GM21576 (cell line): ENCODE measurements at regions not wholly inside any gene's neighbourhood (a gene's known extent, or its start where the extent isn't known, plus 50 kb on each side); places are given as distances from the start of the nearest gene placed in this dataset.

Experiments used
- ATAC-seq: cut with Tn5 transposase; IDR thresholded peaks from one replicate; pipeline ENCODE4 v1.9.1; 2021; ENCODE audit warnings: mild to moderate bottlenecking, moderate library complexity; ENCODE audit not compliant: unreplicated experiment

DNA sequence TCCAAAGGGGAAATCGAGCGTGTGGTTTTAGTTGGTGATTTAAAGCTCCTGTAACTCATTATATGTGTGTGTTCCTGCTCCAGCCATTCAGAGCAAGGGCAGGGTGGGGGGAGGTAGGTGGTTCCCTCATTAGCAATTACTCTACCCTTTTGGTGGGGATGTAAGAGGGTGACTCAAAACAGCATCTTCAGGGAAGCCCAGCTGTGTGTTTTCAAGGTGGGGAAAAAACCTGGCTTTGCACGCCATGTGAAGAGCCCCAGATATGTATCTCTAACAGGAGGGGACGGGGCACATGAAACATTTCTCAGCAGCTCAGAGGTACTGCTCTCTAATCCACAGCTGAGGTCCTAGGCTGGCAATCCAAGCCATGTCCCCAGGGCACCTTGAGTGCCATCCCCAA, 241.3 kb upstream of the ZFHX3 start:
- peak; percentile 86 for ATAC-seq

GRCh38 chr16:73288520-73288919, 240.6 kb upstream of the ZFHX3 start:
- no peak for ATAC-seq

GRCh38 chr16:73287859-73288405, 240.0 kb upstream of the ZFHX3 start:
- ATAC-seq, result no peak

DNA sequence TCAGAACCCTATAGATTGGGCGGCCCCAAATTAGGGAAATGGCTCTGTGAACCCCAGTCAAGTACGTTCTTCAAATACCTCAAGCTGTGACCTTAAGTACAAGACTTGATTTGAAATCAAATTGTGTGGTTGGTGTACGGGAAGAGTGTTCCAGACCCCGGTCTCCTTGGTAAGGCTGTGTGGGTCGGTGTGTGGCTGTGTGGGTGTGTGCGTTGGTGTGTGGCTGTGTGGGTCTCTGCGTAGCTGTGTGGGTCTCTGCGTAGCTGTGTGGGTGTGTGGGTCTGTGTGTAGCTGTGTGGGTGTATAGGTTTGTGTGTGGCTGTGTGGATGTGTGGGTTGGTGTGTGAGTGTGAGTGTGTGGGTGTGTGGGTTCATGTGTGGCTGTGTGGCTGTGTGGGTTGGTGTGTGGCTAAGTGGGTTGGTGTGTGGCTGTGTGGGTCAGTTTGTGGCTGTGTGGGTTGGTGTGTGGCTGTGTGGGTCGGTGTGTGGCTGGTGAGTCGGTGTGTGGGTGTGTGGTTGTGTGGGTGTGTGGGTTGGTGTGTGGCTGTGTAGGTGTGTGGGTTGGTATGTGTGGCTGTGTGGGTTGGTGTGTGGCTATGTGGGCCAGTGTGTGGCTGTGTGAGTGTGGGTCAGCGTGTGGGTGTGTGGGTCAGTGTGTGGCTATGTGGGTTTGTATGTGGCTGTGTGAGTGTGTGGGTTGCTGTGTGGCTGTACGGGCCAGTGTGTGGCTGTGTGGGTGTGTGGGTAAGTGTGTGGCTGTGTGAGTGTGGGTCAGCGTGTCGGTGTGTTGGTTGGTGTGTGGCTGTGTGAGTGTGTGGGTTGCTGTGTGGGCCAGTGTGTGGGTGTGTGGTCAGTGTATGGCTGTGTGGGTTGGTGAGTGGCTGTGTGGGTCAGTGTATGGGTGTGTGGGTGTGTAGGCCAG, 238.7 kb upstream of the ZFHX3 start:
- no peak for ATAC-seq

DNA sequence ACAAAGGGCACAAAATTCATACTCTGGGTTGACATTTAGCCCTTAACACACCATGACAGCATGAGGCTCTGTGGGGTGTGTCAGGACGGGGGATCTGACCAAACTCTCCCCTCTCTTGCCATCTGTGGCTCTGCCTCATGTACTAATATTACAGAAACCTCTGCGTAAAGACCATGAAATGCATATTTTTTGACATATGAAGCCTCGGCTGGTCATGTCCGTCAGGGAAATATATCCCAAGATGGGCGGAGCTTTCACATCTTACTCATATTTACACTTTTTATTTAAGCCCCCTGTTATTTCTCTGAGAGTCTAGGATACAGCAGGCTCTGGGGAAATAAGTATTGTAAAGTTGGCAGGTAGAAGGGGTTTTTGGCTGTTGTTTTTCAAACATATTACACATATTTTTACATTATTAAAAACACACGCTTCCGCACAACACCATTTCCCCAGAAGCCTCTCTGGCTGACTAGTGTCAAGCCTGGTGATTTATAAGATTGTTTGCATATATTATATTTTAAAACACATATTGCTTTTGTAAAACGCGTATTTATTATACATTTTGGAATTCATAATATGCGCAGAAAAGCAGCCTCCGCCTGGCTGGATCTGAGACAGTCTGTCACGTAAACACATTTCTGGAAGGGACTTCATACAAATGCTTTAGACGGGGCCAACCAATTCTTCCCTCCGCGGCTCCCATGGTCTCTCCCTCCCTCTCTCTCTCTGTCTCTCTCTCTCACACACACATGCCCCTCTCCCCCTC, 237.7 kb upstream of the ZFHX3 start:
- no peak for ATAC-seq

- no peak for ATAC-seq
Observed at GRCh38 chr16:73280388-73280787, 232.5 kb upstream of the ZFHX3 start.

DNA sequence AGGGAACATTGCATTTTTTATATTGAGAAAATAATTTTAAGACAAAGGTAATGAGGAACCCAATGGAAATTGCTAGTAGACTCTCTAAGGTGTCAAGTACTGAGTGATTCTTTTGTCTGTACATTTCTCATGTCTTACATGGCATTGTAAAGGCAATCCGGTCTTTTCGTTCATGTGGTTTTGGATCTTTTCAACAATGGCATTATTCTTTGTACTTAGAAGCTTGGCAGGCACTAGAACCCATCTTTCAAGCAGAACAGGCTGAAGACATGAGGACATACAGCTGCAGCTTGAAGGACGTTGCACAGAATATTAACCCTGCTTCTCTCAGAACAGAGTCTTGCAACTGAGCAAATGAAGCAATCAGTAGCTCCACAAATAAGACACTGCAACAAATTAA, 231.5 kb upstream of the ZFHX3 start:
- no peak for ATAC-seq

- ATAC-seq, result no peak
Observed at GRCh38 chr16:73277071-73277470, 229.1 kb upstream of the ZFHX3 start.

- ATAC-seq, result no peak
Observed at GRCh38 chr16:73275448-73275847, 227.5 kb upstream of the ZFHX3 start.

DNA sequence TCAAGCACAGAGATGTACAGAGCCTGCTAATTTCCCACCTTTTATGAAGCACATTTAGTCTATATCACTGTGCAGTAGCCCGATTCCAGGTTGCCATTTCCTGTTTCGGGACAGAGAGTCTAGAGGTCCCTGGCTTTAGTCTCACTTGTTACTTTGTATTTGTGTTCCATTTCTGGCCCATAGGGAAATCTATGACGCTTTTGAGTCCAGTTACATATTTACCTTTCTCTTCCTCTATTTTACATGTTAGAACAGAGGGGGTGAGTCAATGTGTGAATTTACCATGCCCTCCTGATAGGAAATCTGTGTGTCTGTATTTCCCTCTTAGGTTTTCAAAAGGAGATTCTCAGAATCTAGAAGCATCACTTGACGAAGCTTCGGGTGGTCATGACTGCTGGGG, 227.1 kb upstream of the ZFHX3 start:
- no peak for ATAC-seq

GRCh38 chr16:73274140-73274539, 226.2 kb upstream of the ZFHX3 start:
- ATAC-seq, result no peak

DNA sequence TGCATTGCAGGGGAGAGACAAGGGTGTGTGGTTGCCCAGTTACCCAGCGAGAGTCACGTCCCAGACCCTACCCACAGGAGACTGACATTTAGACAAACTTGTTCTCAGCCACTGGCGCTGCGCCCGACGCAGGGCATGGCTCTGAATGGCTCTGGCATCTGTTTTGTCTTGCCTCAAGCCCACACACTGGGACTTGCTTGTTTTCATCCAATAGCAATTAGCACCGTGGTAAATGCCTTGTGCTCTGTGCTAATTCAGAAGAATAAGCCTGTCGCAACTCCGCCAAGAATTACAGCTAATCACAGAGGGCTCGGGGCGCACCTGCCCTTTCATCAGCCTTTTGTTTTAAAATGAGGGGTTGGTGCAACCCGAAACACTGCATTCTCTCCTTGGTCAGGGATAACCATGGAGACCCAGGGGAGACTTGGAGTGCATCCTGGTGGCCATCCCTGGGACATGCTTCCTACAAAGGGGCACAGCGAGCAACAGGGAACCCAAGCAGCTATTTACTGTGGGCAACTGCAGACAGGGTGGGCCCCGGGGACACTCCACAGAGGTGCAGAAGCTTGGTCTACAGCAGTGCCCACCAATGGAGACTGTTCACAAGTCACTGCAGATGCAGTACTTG, 220.6 kb upstream of the ZFHX3 start:
- no peak for ATAC-seq

- ATAC-seq, result no peak
Observed at GRCh38 chr16:73265935-73266334, 218.0 kb upstream of the ZFHX3 start.

DNA sequence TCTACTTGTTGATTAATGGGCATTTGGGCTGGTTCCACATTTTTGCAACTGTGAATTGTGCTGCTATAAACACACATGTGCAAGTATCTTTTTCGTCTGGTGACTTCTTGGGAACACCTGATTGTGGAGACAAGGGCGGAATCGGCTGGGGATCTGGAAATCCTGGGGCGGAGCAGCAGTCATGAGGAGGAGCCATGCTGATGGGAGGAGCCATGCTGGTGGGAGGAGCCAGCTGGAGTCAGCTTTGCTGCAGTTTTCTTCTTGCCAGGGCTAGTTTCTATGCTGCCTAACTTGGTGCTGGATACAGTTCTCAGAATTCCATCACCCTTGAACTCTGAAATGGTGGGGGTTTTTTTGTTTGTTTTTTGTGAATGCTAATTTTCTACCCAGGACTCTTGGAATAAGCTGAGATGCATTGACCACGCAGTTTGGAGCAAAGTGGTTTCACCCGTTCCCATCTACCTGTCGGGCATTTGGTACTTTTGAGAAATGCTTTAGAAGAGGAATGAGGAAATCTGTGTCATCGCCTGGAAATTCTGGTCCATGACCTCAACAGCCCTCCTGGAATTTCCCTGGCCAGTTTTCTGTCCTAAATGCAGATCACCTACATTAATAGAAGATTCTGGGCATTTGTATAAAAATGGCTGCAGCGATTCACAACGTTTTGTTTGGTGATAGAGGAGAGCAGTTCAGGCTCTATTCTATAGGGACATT, 217.4 kb upstream of the ZFHX3 start:
- ATAC-seq, result no peak

DNA sequence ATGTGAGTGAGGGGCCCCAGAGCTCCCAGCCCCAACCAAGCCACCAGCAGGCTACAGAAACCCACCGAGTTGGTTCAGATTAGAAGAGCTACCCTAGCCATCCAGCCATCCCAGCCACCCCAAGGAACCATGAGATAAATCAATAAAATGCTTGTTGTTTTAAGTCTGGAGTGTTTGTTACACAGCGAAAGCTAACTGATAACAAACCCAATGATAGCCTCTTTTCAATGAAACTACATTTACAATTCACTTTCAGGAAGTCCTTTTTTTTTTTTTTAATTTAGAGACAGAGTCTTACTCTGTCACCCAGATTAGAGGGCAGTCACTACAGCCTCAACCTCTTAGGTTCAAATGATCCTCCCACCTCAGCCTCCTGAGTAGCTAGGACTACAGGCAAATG, 215.0 kb upstream of the ZFHX3 start:
- ATAC-seq, result no peak

GRCh38 chr16:73255031-73255430, 207.1 kb upstream of the ZFHX3 start:
- ATAC-seq, result no peak

DNA sequence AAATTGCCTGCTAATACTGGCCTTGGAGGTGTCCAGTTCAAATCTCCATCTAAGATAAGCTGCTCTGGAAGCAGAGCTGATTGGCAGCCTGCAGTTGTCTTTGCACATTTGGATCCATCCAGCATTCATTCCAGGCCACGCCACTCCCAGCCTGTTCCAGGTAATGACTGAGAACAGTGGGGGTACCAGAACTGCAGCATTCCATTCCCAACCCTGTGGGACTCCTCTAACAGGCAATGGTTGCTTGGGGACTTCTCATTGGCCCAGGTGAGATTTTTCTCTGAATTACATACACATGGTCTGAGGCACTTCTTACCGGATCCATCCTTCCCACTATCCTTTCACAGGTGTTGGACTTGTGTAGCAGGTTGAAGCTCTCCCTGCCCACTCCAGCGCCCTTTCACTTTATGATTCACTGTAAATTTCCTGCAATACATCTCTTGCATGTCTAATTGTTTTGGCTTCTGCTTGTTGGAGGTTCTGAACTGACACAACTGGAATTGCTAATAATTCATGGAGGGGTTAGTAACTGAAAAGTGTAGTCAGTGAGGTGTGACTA, 206.1 kb upstream of the ZFHX3 start:
- no peak for ATAC-seq

DNA sequence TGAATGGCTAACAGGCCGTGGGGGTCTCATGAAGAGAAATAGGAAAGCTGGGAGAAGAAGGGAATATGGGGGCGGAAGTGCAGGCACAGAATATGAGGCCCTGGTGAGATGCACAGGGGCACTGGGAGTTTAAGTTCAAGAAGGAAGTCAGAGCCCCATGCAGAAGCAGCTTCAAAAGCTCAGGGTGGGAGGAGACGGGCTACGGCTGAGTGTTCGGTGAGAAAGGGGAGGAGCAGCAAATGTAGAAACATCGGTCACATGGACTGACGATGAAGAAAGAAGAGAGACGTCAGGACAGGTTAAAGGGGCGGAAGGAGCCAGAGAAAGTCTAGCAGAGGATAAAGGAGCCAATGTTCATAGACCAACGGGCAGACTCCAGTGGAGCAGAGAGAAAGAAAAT, 204.5 kb upstream of the ZFHX3 start:
- ATAC-seq, result no peak

DNA sequence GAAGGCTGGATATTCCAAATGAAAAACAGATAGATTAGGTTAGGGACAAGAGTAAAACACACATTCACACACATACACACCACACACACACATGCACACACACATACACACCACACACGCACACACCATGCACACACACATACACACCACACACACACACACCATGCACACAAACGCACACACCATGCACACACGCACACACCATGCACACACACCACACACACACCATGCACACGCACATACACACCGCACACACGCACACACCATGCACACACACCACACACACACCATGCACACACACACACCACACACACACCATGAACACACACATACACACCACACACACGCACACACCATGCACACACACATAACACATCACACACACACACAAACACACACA, 203.7 kb upstream of the ZFHX3 start:
- ATAC-seq, result no peak

- no peak for ATAC-seq
Observed at GRCh38 chr16:73248316-73248715, 200.4 kb upstream of the ZFHX3 start.
